Neuronal stem cell (in vitro differentiated cells): ENCODE measurements at regions not wholly inside any gene's neighbourhood (a gene's known extent, or its start where the extent isn't known, plus 50 kb on each side); places are given as distances from the start of the nearest gene placed in this dataset.

ENCODE experiments used
- DNase-seq: peaks from one replicate; pipeline ENCODE4 v3.0.0-alpha.2; 2013; ENCODE audit warnings: low spot score
- H2AFZ ChIP-seq: one replicate; pipeline ENCODE4 v1.6.1; 2013; ENCODE audit warnings: mild to moderate bottlenecking, low read length, inconsistent platforms
- H2AK5ac ChIP-seq: 2 replicates; pipeline ENCODE4 v1.6.1; 2013; ENCODE audit warnings: low read depth, mild to moderate bottlenecking, inconsistent platforms, low read length, moderate library complexity, mixed read lengths
- H2BK120ac ChIP-seq: 2 replicates; pipeline ENCODE4 v1.6.1; 2013; ENCODE audit warnings: low read depth, mild to moderate bottlenecking, inconsistent platforms, low read length, moderate library complexity, mixed read lengths
- H2BK12ac ChIP-seq: one replicate; pipeline ENCODE4 v1.6.1; 2013; ENCODE audit warnings: low read length, inconsistent platforms
- H2BK15ac ChIP-seq: 2 replicates; pipeline ENCODE4 v1.6.1; 2013; ENCODE audit warnings: mild to moderate bottlenecking, low read length, inconsistent platforms, mixed read lengths
- H2BK5ac ChIP-seq: one replicate; pipeline ENCODE4 v1.6.1; 2013; ENCODE audit warnings: inconsistent platforms, mild to moderate bottlenecking, low read length, moderate library complexity
- H3K14ac ChIP-seq: one replicate; pipeline ENCODE4 v1.6.1; 2013; ENCODE audit warnings: low read length, inconsistent platforms
- H3K18ac ChIP-seq: 2 replicates; pipeline ENCODE4 v1.6.1; 2013; ENCODE audit warnings: low read length, inconsistent platforms
- H3K23ac ChIP-seq: 2 replicates; pipeline ENCODE4 v1.6.1; 2013; ENCODE audit warnings: low read depth, mild to moderate bottlenecking, mixed read lengths, low read length, inconsistent platforms; ENCODE audit not compliant: poor library complexity
- H3K27ac ChIP-seq: replicated peaks from 3 replicates; pipeline ENCODE4 v1.5.1; 2013; ENCODE audit warnings: low read length, inconsistent platforms
- H3K27me3 ChIP-seq, 3 experiments: 2 replicates each; pipeline ENCODE4 v1.6.1; 2013; ENCODE audit warnings: low read length in 3 of 3, mild to moderate bottlenecking in 2 of 3, inconsistent platforms in 1 of 3, low read depth in 1 of 3, mixed read lengths in 1 of 3, moderate library complexity in 1 of 3; ENCODE audit not compliant: control insufficient read depth in 3 of 3, insufficient read depth in 3 of 3
- H3K36me3 ChIP-seq, 2 donors: replicated peaks in 1 of 2; 2 replicates each; pipeline ENCODE4 v1.6.1; 2013; ENCODE audit warnings: low read length in 2 of 2; ENCODE audit not compliant: control insufficient read depth in 2 of 2, insufficient read depth in 2 of 2
- H3K4ac ChIP-seq: 2 replicates; pipeline ENCODE4 v1.6.1; 2013; ENCODE audit warnings: inconsistent platforms, mild to moderate bottlenecking, low read length, moderate library complexity
- H3K4me1 ChIP-seq, 2 donors: 1 replicate in 1 of 2; 2 replicates in 1 of 2; pipeline ENCODE4 v1.6.1; 2013; ENCODE audit warnings: low read length in 2 of 2, low read depth in 1 of 2; ENCODE audit not compliant: control insufficient read depth in 2 of 2, insufficient read depth in 1 of 2
- H3K4me2 ChIP-seq: one replicate; pipeline ENCODE4 v1.6.1; 2013; ENCODE audit warnings: mild to moderate bottlenecking, low read length, inconsistent platforms; ENCODE audit not compliant: insufficient read depth, poor library complexity, severe bottlenecking
- H3K4me3 ChIP-seq, 2 donors: 2 replicates each; pipeline ENCODE4 v1.5.1; 2013; ENCODE audit warnings: low read length in 2 of 2, mild to moderate bottlenecking in 2 of 2, inconsistent platforms in 1 of 2, moderate library complexity in 1 of 2
- H3K79me1 ChIP-seq: one replicate; pipeline ENCODE4 v1.6.1; 2013; ENCODE audit warnings: low read depth, mild to moderate bottlenecking, inconsistent platforms, low read length, moderate library complexity
- H3K9ac ChIP-seq: one replicate; pipeline ENCODE4 v1.6.1; 2013; ENCODE audit warnings: mild to moderate bottlenecking, low read depth, low read length, inconsistent platforms; ENCODE audit not compliant: poor library complexity
- H3K9me3 ChIP-seq, 2 donors: replicated peaks in 1 of 2; 2 replicates each; pipeline versions ENCODE3 to v1.6.1; 2013; ENCODE audit warnings: low read length in 2 of 2, mild to moderate bottlenecking in 2 of 2, inconsistent platforms in 1 of 2, low read depth in 1 of 2, mixed read lengths in 1 of 2, moderate library complexity in 1 of 2; ENCODE audit not compliant: control insufficient read depth in 2 of 2, insufficient read depth in 1 of 2
- H4K8ac ChIP-seq: one replicate; pipeline ENCODE4 v1.6.1; 2013; ENCODE audit warnings: low read depth, mild to moderate bottlenecking, inconsistent platforms, low read length, moderate library complexity
- H4K91ac ChIP-seq: one replicate; pipeline ENCODE4 v1.6.1; 2013; ENCODE audit warnings: low read length, low read depth, mild to moderate bottlenecking, inconsistent platforms; ENCODE audit not compliant: poor library complexity
- WGBS, 2 donors: extraction: QIAGEN DNeasy Blood & Tissue Kit; methylation state at CpG; one replicate each; pipeline ENCODE4 v1.1.7; 2013; ENCODE audit warnings: missing lambda C conversion rate in 2 of 2, mixed read lengths in 1 of 2; ENCODE audit not compliant: insufficient read length in 2 of 2, insufficient replicate concordance in 1 of 2; ENCODE audit errors: extremely low coverage in 2 of 2; 5-methylcytosine and 5-hydroxymethylcytosine counted together

- H3K4me1 ChIP-seq, result no peaks in the 10 kb centered on the region
- H3K9ac ChIP-seq, result no peak overlapping the region
- H2BK120ac ChIP-seq, result no peak overlapping the region
- H2AK5ac ChIP-seq, result no peak overlapping the region
- no peak overlapping the region for H3K4ac ChIP-seq
- no peak overlapping the region for H4K8ac ChIP-seq
- H3K36me3 ChIP-seq, result no peaks in the 10 kb centered on the region
- no peak overlapping the region for H2AFZ ChIP-seq
- H3K23ac ChIP-seq, result no peak overlapping the region
- no peak overlapping the region for H2BK5ac ChIP-seq
- H3K27me3 ChIP-seq, result no peaks in the 10 kb centered on the region
- no peak overlapping the region for H4K91ac ChIP-seq
- H3K4me2 ChIP-seq, result no peak overlapping the region
- no peak overlapping the region for H3K4me3 ChIP-seq
- WGBS, 2 donors, result no CpG with 5 or more reads among the region's 1 CpG
- H3K14ac ChIP-seq, result no peak overlapping the region
- H3K79me1 ChIP-seq, result no peaks in the 10 kb centered on the region
- H3K27ac ChIP-seq, result no peak overlapping the region
- H3K18ac ChIP-seq, result no peak overlapping the region
- no peaks in the 10 kb centered on the region for H3K9me3 ChIP-seq
- no peak overlapping the region for H2BK12ac ChIP-seq
- DNase-seq, result no peak
- H2BK15ac ChIP-seq, result no peak overlapping the region
Observed at GRCh38 chr14:30035361-30035760, 107.7 kb upstream of the PRKD1 start.

- Histone ChIP-seq H2BK120ac (no peak overlapping the region), H4K8ac (no peak overlapping the region), H2BK15ac (no peak overlapping the region), H2AK5ac (no peak overlapping the region), H4K91ac (no peak overlapping the region), H3K27me3 (no peaks in the 10 kb centered on the region), H3K4me3 (no peak overlapping the region), H3K23ac (no peak overlapping the region), H3K14ac (no peak overlapping the region), H3K4me1 (no peaks in the 10 kb centered on the region), H3K79me1 (no peaks in the 10 kb centered on the region), H3K18ac (no peak overlapping the region), H2BK12ac (no peak overlapping the region), H3K9me3 (no peaks in the 10 kb centered on the region), H3K9ac (no peak overlapping the region), H3K4me2 (no peak overlapping the region), H2BK5ac (no peak overlapping the region), H3K27ac (no peak overlapping the region), H3K36me3 (no peaks in the 10 kb centered on the region), H2AFZ (no peak overlapping the region), H3K4ac (no peak overlapping the region)
- WGBS, 2 donors, result no CpG with 5 or more reads among the region's 5 CpGs
- DNase-seq, result no peak
Observed at GRCh38 chr14:30045720-30046119, 118.1 kb upstream of the PRKD1 start.

GRCh38 chr14:30053103-30053502 lies 125.5 kb upstream of the PRKD1 start:
- H2AK5ac ChIP-seq, result no peak overlapping the region
- no peak overlapping the region for H3K14ac ChIP-seq
- no peak overlapping the region for H3K18ac ChIP-seq
- H3K9me3 ChIP-seq, result no peaks in the 10 kb centered on the region
- H3K23ac ChIP-seq, result no peak overlapping the region
- H3K27ac ChIP-seq, result no peak overlapping the region
- H2BK5ac ChIP-seq, result no peak overlapping the region
- no peak overlapping the region for H4K8ac ChIP-seq
- H3K9ac ChIP-seq, result no peak overlapping the region
- H3K4ac ChIP-seq, result no peak overlapping the region
- no peak overlapping the region for H4K91ac ChIP-seq
- no CpG with 5 or more reads among the region's 2 CpGs for WGBS, 2 donors
- H3K4me3 ChIP-seq, result no peak overlapping the region
- no peaks in the 10 kb centered on the region for H3K36me3 ChIP-seq
- H2BK15ac ChIP-seq, result no peak overlapping the region
- H3K27me3 ChIP-seq, result no peaks in the 10 kb centered on the region
- DNase-seq, result no peak
- no peak overlapping the region for H3K4me2 ChIP-seq
- H3K4me1 ChIP-seq, result no peaks in the 10 kb centered on the region
- no peaks in the 10 kb centered on the region for H3K79me1 ChIP-seq
- H2AFZ ChIP-seq, result no peak overlapping the region
- no peak overlapping the region for H2BK120ac ChIP-seq
- no peak overlapping the region for H2BK12ac ChIP-seq

- no peak overlapping the region for H2BK12ac ChIP-seq
- H3K18ac ChIP-seq, result no peak overlapping the region
- H4K8ac ChIP-seq, result no peak overlapping the region
- no peak overlapping the region for H4K91ac ChIP-seq
- H2BK120ac ChIP-seq, result no peak overlapping the region
- no peaks in the 10 kb centered on the region for H3K36me3 ChIP-seq
- no peaks in the 10 kb centered on the region for H3K9me3 ChIP-seq
- H2BK15ac ChIP-seq, result no peak overlapping the region
- no peak overlapping the region for H3K4me2 ChIP-seq
- no peak overlapping the region for H3K14ac ChIP-seq
- no peak overlapping the region for H3K4me3 ChIP-seq
- H2AFZ ChIP-seq, result no peak overlapping the region
- H3K4me1 ChIP-seq, result no peaks in the 10 kb centered on the region
- H3K27me3 ChIP-seq, result no peaks in the 10 kb centered on the region
- H3K79me1 ChIP-seq, result no peaks in the 10 kb centered on the region
- H3K9ac ChIP-seq, result no peak overlapping the region
- DNase-seq, result no peak
- no peak overlapping the region for H3K23ac ChIP-seq
- H3K27ac ChIP-seq, result no peak overlapping the region
- no peak overlapping the region for H2AK5ac ChIP-seq
- H2BK5ac ChIP-seq, result no peak overlapping the region
- H3K4ac ChIP-seq, result no peak overlapping the region
Observed at GRCh38 chr14:30054201-30054600, 126.6 kb upstream of the PRKD1 start.
